HG03354 (cell line): ENCODE measurements at regions not wholly inside any gene's neighbourhood (a gene's known extent, or its start where the extent isn't known, plus 50 kb on each side); places are given as distances from the start of the nearest gene placed in this dataset.

Experiments
- ATAC-seq: cut with Tn5 transposase; IDR thresholded peaks from one replicate; pipeline ENCODE4 v1.9.1; 2021; ENCODE audit warnings: mild to moderate bottlenecking; ENCODE audit not compliant: unreplicated experiment, poor library complexity, severe bottlenecking

- no peak for ATAC-seq
Measured at GRCh38 chr5:174352681-174353080, 307.2 kb downstream of the NSG2 start.

GRCh38 chr5:174354571-174354970 is 309.1 kb downstream of the NSG2 start:
- ATAC-seq = no peak

- no peak for ATAC-seq
Measured at GRCh38 chr5:174355208-174355612, 309.7 kb downstream of the NSG2 start.

GRCh38 chr5:174355995-174356394 is 310.5 kb downstream of the NSG2 start:
- ATAC-seq = no peak

- no peak for ATAC-seq
Measured at GRCh38 chr5:174356536-174356935, 311.0 kb downstream of the NSG2 start.

- ATAC-seq = no peak
Measured at GRCh38 chr5:174358276-174358675, 312.8 kb downstream of the NSG2 start.

GRCh38 chr5:174359071-174359470 is 313.6 kb downstream of the NSG2 start:
- ATAC-seq = no peak

- no peak for ATAC-seq
Measured at GRCh38 chr5:174362514-174362913, 317.0 kb downstream of the NSG2 start.

- no peak for ATAC-seq
Measured at GRCh38 chr5:174363934-174364333, 318.4 kb downstream of the NSG2 start.

GRCh38 chr5:174364676-174365075 is 319.2 kb downstream of the NSG2 start:
- ATAC-seq = no peak

GRCh38 chr5:174371600-174372094 is 326.1 kb downstream of the NSG2 start:
- no peak for ATAC-seq

GRCh38 chr5:174374206-174374605 is 328.7 kb downstream of the NSG2 start:
- ATAC-seq = no peak

- no peak for ATAC-seq
Measured at GRCh38 chr5:174376056-174376455, 330.6 kb downstream of the NSG2 start.

- ATAC-seq = no peak
Measured at GRCh38 chr5:174376726-174377373, 331.3 kb downstream of the NSG2 start.

- ATAC-seq = no peak
Measured at GRCh38 chr5:174378121-174378874, 332.8 kb downstream of the NSG2 start.

GRCh38 chr5:174380311-174380710 is 334.8 kb downstream of the NSG2 start:
- no peak for ATAC-seq

GRCh38 chr5:174381241-174381640 is 335.7 kb downstream of the NSG2 start:
- no peak for ATAC-seq

- no peak for ATAC-seq
Measured at GRCh38 chr5:174383210-174384167, 338.0 kb downstream of the NSG2 start.

- ATAC-seq = no peak
Measured at GRCh38 chr5:174384509-174384947, 339.0 kb downstream of the NSG2 start.

GRCh38 chr5:174386306-174386705 is 338.1 kb upstream of the MSX2 start:
- no peak for ATAC-seq
